IMR-90 (cell line): ENCODE measurements at regions not wholly inside any gene's neighbourhood (a gene's known extent, or its start where the extent isn't known, plus 50 kb on each side); places are given as distances from the start of the nearest gene placed in this dataset.

Experiments used
- ATAC-seq: fragments of 200-7000 bp; cut with Tn5 transposase; 2 replicates; pipeline ENCODE4 v1.9.1; 2020; ENCODE audit warnings: low read depth, mild to moderate bottlenecking, moderate library complexity
- BruUV-seq: library from RNA; stranded (reverse); fragments of 400-500 nt; replicated peaks from 2 replicates; lab custom pipeline; 2021; lab: Mats Ljungman, UMichigan
- CTCF ChIA-PET: fragments of 300-600 bp; formaldehyde crosslinking; extraction: SDS; loops from one replicate; lab custom pipeline; 2021; ENCODE audit warnings: antibody characterized with exemption; lab: Yijun Ruan, JAX
- POLR2A ChIA-PET: fragments of 300-600 bp; sonication (Branson Sonifier 250); formaldehyde crosslinking; loops from one replicate; lab custom pipeline; 2022; ENCODE audit warnings: antibody characterized with exemption; ENCODE audit not compliant: unreplicated experiment; lab: Charles Lee
- DNase-seq: peaks from one replicate; pipeline ENCODE4 v3.0.0; 2013
- H2AFZ ChIP-seq: replicated peaks from 2 replicates; pipeline ENCODE3; 2013; ENCODE audit warnings: low read length, mild to moderate bottlenecking; ENCODE audit not compliant: poor library complexity
- H2AK5ac ChIP-seq: 2 replicates; pipeline ENCODE4 v1.6.1; 2013; ENCODE audit warnings: low read depth, low read length, inconsistent platforms
- H2AK9ac ChIP-seq: replicated peaks from 2 replicates; pipeline ENCODE3; 2013; ENCODE audit warnings: mild to moderate bottlenecking, low read depth, low read length, moderate library complexity; ENCODE audit not compliant: poor library complexity
- H2BK120ac ChIP-seq: 2 replicates; pipeline ENCODE4 v1.6.1; 2013; ENCODE audit warnings: low read depth, low read length, inconsistent platforms
- H2BK15ac ChIP-seq: 3 replicates; pipeline ENCODE4 v1.6.1; 2013; ENCODE audit warnings: low read depth, low read length, inconsistent platforms
- H2BK20ac ChIP-seq: 2 replicates; pipeline ENCODE4 v1.6.1; 2013; ENCODE audit warnings: low read depth, mild to moderate bottlenecking, inconsistent platforms, low read length, moderate library complexity
- H2BK5ac ChIP-seq: 2 replicates; pipeline ENCODE4 v1.6.1; 2013; ENCODE audit warnings: mild to moderate bottlenecking, low read depth, low read length, inconsistent platforms; ENCODE audit not compliant: poor library complexity, severe bottlenecking
- H3K14ac ChIP-seq: replicated peaks from 2 replicates; pipeline ENCODE4 v1.6.1; 2013; ENCODE audit warnings: low read depth, low read length, inconsistent platforms
- H3K18ac ChIP-seq: 2 replicates; pipeline ENCODE4 v1.6.1; 2013; ENCODE audit warnings: low read depth, low read length, control low read depth
- H3K23ac ChIP-seq: 2 replicates; pipeline ENCODE4 v1.6.1; 2013; ENCODE audit warnings: low read depth, low read length, inconsistent platforms
- H3K27ac ChIP-seq: 2 replicates; pipeline ENCODE4 v1.5.1; 2013; ENCODE audit warnings: mild to moderate bottlenecking, control low read depth, low read length; ENCODE audit not compliant: insufficient read depth
- H3K27me3 ChIP-seq: 2 replicates; pipeline ENCODE4 v1.6.1; 2013; ENCODE audit warnings: low read length; ENCODE audit not compliant: control insufficient read depth, insufficient read depth
- H3K36me3 ChIP-seq: 2 replicates; pipeline ENCODE4 v1.6.1; 2013; ENCODE audit warnings: low read length, mixed read lengths; ENCODE audit not compliant: control insufficient read depth, insufficient read depth
- H3K4ac ChIP-seq: 2 replicates; pipeline ENCODE4 v1.6.1; 2013; ENCODE audit warnings: low read depth, low read length, inconsistent platforms
- H3K4me1 ChIP-seq: 2 replicates; pipeline ENCODE4 v1.6.1; 2013; ENCODE audit warnings: low read length, mixed read lengths; ENCODE audit not compliant: control insufficient read depth, insufficient read depth
- H3K4me2 ChIP-seq: 2 replicates; pipeline ENCODE4 v1.6.1; 2013; ENCODE audit warnings: low read depth, mild to moderate bottlenecking, control low read depth, low read length, moderate library complexity
- H3K4me3 ChIP-seq: 2 replicates; pipeline ENCODE4 v1.5.1; 2013; ENCODE audit warnings: low read depth, mild to moderate bottlenecking, control low read depth, low read length, moderate library complexity; ENCODE audit not compliant: insufficient read depth
- H3K56ac ChIP-seq: 2 replicates; pipeline ENCODE4 v1.6.1; 2013; ENCODE audit warnings: low read length, inconsistent platforms; ENCODE audit not compliant: insufficient read depth; ENCODE audit errors: extremely low read depth
- H3K79me1 ChIP-seq, 2 experiments: 2 replicates each; pipeline ENCODE4 v1.6.1; 2013; ENCODE audit warnings: low read length in 2 of 2, inconsistent platforms in 1 of 2, low read depth in 1 of 2
- H3K9ac ChIP-seq: 2 replicates; pipeline ENCODE4 v1.6.1; 2013; ENCODE audit warnings: low read depth, low read length, control low read depth
- H3K9me1 ChIP-seq: 2 replicates; pipeline ENCODE4 v1.6.1; 2013; ENCODE audit warnings: low read length, inconsistent platforms; ENCODE audit not compliant: insufficient read depth
- H3K9me3 ChIP-seq: 2 replicates; pipeline ENCODE4 v1.6.1; 2013; ENCODE audit warnings: low read length; ENCODE audit not compliant: control insufficient read depth, insufficient read depth
- H4K20me1 ChIP-seq: 2 replicates; pipeline ENCODE4 v1.6.1; 2013; ENCODE audit warnings: low read length, inconsistent platforms; ENCODE audit not compliant: insufficient read depth
- H4K5ac ChIP-seq: 2 replicates; pipeline ENCODE4 v1.6.1; 2013; ENCODE audit warnings: mild to moderate bottlenecking, low read depth, low read length, control low read depth
- H4K8ac ChIP-seq, 2 experiments: 2 replicates each; pipeline ENCODE4 v1.6.1; 2013; ENCODE audit warnings: low read depth in 2 of 2, low read length in 2 of 2, control low read depth in 1 of 2, inconsistent platforms in 1 of 2
- H4K91ac ChIP-seq: 2 replicates; pipeline ENCODE4 v1.6.1; 2013; ENCODE audit warnings: low read depth, low read length, inconsistent platforms; ENCODE audit not compliant: insufficient read depth
- BHLHE40 ChIP-seq: fragments of 150-350 bp; IDR thresholded peaks from 2 replicates; pipeline ENCODE4 v1.6.1; 2016; ENCODE audit warnings: mild to moderate bottlenecking, low read depth, low read length
- CEBPB ChIP-seq: IDR thresholded peaks from 2 replicates; pipeline ENCODE4 v1.6.1; 2012; ENCODE audit warnings: low read depth, low read length, improper control_type of control experiment
- CHD1 ChIP-seq: IDR thresholded peaks from 2 replicates; pipeline ENCODE4 v1.6.1; 2012; ENCODE audit warnings: low read depth, low read length, improper control_type of control experiment
- FOS ChIP-seq: fragments of 150-350 bp; IDR thresholded peaks from 2 replicates; pipeline ENCODE4 v1.6.1; 2016; ENCODE audit warnings: low read depth, low read length
- MAFK ChIP-seq: IDR thresholded peaks from 2 replicates; pipeline ENCODE4 v1.6.1; 2012; ENCODE audit warnings: low read depth, low read length, improper control_type of control experiment
- MAZ ChIP-seq: IDR thresholded peaks from 2 replicates; pipeline ENCODE4 v1.6.1; 2012; ENCODE audit warnings: low read depth, mild to moderate bottlenecking, low read length, improper control_type of control experiment, moderate library complexity, borderline replicate concordance
- MXI1 ChIP-seq: IDR thresholded peaks from 2 replicates; pipeline ENCODE4 v1.6.1; 2012; ENCODE audit warnings: low read depth, mild to moderate bottlenecking, low read length, moderate library complexity, borderline replicate concordance
- NFE2L2 ChIP-seq: fragments of 150-350 bp; IDR thresholded peaks from 2 replicates; pipeline ENCODE4 v1.6.1; 2016; ENCODE audit warnings: low read depth, mild to moderate bottlenecking, low read length
- POLR2A ChIP-seq: IDR thresholded peaks from 2 replicates; pipeline ENCODE4 v1.6.1; 2012; ENCODE audit warnings: mild to moderate bottlenecking, low read depth, low read length
- RAD21 ChIP-seq: IDR thresholded peaks from 2 replicates; pipeline ENCODE4 v1.6.1; 2012; ENCODE audit warnings: low read length, improper control_type of control experiment
- RCOR1 ChIP-seq: IDR thresholded peaks from 2 replicates; pipeline ENCODE4 v1.6.1; 2012; ENCODE audit warnings: mild to moderate bottlenecking, low read length, improper control_type of control experiment; ENCODE audit not compliant: insufficient replicate concordance
- RFX5 ChIP-seq: IDR thresholded peaks from 2 replicates; pipeline ENCODE4 v1.8.0; 2012; ENCODE audit warnings: low read depth, mild to moderate bottlenecking, low read length, moderate library complexity
- SMC3 ChIP-seq: fragments of 150-350 bp; IDR thresholded peaks from 2 replicates; pipeline ENCODE4 v1.6.1; 2016; ENCODE audit warnings: low read depth, mild to moderate bottlenecking, antibody characterized with exemption, low read length, moderate library complexity
- WGBS, 2 experiments: methylation state at CpG; one replicate each; pipeline versions ENCODE4 v1.1.5 to v1.1.7; 2013; ENCODE audit warnings: missing lambda C conversion rate in 2 of 2; ENCODE audit not compliant: insufficient read length in 1 of 2; ENCODE audit errors: extremely low coverage in 2 of 2; 5-methylcytosine and 5-hydroxymethylcytosine counted together
- dilution Hi-C: fragments of 300-500 bp; cut with HindIII; formaldehyde crosslinking; loops from one replicate; pipeline ENCODE4 v1.14.3; 2018; ENCODE audit warnings: low sequenced_read_pairs; ENCODE audit not compliant: unreplicated experiment
- in situ Hi-C: fragments of 300-500 bp; cut with MboI; formaldehyde crosslinking; loops from 3 replicates; pipeline ENCODE4 v1.14.3; 2019; ENCODE audit warnings: low sequenced_read_pairs, inconsistent platforms, mixed read lengths
- intact Hi-C: fragments of 100-400 bp; cut with micrococcal nuclease; formaldehyde crosslinking; loops from 2 replicates; pipeline ENCODE4 v1.10.0; 2022
- TF ChIP-seq, protein P1 (sequence below): fragments of 150-350 bp; IDR thresholded peaks from 2 replicates; pipeline ENCODE4 v1.6.1; 2016; ENCODE audit warnings: low read depth, mild to moderate bottlenecking, low read length, moderate library complexity, borderline replicate concordance
- TF ChIP-seq, protein P2 (sequence below): fragments of 150-350 bp; IDR thresholded peaks from 2 replicates; pipeline ENCODE4 v1.6.1; 2017; ENCODE audit warnings: mild to moderate bottlenecking, antibody characterized with exemption, low read length, low read depth
- TF ChIP-seq, protein P3 (sequence below): conservative IDR thresholded peaks from 2 replicates; pipeline ENCODE4 v1.5.1; 2012; ENCODE audit warnings: mild to moderate bottlenecking, low read depth, low read length, improper control_type of control experiment

DNA sequence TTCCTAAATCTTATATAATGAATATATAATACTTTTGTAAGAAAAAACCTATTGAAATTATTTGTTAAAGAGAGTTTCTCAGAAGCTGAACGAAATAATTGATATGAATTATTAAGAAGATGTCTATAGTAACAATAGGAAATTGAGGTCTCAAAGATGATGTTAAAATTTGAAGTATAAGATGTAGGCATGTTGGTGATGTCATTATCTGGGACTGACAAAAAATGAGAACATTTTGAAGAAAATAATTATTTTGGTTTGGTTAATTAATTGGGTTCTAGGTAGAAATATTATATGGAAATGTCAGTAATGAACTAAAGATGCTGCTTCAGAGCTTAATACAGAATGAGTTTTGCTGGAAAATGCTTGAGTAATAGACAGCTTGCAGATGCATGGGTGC lies 501.4 kb upstream of the ST8SIA4 start:
- Histone ChIP-seq H4K8ac (no peak overlapping the region), H3K9me3 (no peaks in the 10 kb centered on the region), H2BK20ac (no peak overlapping the region), H3K79me1 (no peaks in the 10 kb centered on the region), H2AK9ac (no peak overlapping the region), H3K4me3 (no peak overlapping the region), H3K9me1 (no peaks in the 10 kb centered on the region), H3K27me3 (no peaks in the 10 kb centered on the region), H3K36me3 (no peaks in the 10 kb centered on the region), H2BK120ac (no peak overlapping the region), H2AFZ (no peak overlapping the region), H2AK5ac (no peak overlapping the region), H3K56ac (no peak overlapping the region), H3K4ac (no peak overlapping the region), H3K9ac (no peak overlapping the region), H3K23ac (no peak overlapping the region), H2BK5ac (no peak overlapping the region), H3K14ac (no peak overlapping the region), H3K18ac (no peak overlapping the region), H3K4me2 (no peak overlapping the region), H4K5ac (no peak overlapping the region), H4K20me1 (no peaks in the 10 kb centered on the region), H4K91ac (no peak overlapping the region), H3K27ac (no peak overlapping the region), H3K4me1 (no peaks in the 10 kb centered on the region), H2BK15ac (no peak overlapping the region)
- no CpG with 5 or more reads among the region's 1 CpG for WGBS, 2 experiments
- dilution Hi-C loops = no loop called here
- POLR2A ChIA-PET = no interaction called here
- CTCF ChIA-PET = no interaction called here
- ATAC-seq = no peak
- in situ Hi-C loops = no loop called here
- TF ChIP-seq RFX5 (no peak), BHLHE40 (no peak), SMC3 (no peak), MAZ (no peak), CEBPB (no peak), MAFK (no peak), RCOR1 (no peak), FOS (no peak), CHD1 (no peak), NFE2L2 (no peak), POLR2A (no peak), MXI1 (no peak), RAD21 (no peak)
- TF ChIP-seq, protein P1, sequence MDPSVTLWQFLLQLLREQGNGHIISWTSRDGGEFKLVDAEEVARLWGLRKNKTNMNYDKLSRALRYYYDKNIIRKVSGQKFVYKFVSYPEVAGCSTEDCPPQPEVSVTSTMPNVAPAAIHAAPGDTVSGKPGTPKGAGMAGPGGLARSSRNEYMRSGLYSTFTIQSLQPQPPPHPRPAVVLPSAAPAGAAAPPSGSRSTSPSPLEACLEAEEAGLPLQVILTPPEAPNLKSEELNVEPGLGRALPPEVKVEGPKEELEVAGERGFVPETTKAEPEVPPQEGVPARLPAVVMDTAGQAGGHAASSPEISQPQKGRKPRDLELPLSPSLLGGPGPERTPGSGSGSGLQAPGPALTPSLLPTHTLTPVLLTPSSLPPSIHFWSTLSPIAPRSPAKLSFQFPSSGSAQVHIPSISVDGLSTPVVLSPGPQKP = no peak
- TF ChIP-seq, protein P2, sequence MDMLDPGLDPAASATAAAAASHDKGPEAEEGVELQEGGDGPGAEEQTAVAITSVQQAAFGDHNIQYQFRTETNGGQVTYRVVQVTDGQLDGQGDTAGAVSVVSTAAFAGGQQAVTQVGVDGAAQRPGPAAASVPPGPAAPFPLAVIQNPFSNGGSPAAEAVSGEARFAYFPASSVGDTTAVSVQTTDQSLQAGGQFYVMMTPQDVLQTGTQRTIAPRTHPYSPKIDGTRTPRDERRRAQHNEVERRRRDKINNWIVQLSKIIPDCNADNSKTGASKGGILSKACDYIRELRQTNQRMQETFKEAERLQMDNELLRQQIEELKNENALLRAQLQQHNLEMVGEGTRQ = no peak
- TF ChIP-seq, protein P3, sequence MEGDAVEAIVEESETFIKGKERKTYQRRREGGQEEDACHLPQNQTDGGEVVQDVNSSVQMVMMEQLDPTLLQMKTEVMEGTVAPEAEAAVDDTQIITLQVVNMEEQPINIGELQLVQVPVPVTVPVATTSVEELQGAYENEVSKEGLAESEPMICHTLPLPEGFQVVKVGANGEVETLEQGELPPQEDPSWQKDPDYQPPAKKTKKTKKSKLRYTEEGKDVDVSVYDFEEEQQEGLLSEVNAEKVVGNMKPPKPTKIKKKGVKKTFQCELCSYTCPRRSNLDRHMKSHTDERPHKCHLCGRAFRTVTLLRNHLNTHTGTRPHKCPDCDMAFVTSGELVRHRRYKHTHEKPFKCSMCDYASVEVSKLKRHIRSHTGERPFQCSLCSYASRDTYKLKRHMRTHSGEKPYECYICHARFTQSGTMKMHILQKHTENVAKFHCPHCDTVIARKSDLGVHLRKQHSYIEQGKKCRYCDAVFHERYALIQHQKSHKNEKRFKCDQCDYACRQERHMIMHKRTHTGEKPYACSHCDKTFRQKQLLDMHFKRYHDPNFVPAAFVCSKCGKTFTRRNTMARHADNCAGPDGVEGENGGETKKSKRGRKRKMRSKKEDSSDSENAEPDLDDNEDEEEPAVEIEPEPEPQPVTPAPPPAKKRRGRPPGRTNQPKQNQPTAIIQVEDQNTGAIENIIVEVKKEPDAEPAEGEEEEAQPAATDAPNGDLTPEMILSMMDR = no peak
- intact Hi-C loops = no loop called here
- DNase-seq = no peak
- BruUV-seq = no TSS peak
